ENCODE measurements at regions not wholly inside any gene's neighbourhood (a gene's known extent, or its start where the extent isn't known, plus 50 kb on each side); places are given as distances from the start of the nearest gene placed in this dataset.
A peak's percentile ranks its signal among the peaks of the same experiment; 100 is the strongest.

- no peak for DNase-seq (ENCODE audit: low spot score)
- H3K27me3 Mint-ChIP-seq (ENCODE audit: low read depth), result peaks cover 3% of the 10 kb centered on the region
- H3K4me1 Mint-ChIP-seq (ENCODE audit: low read depth), result no peaks in the 10 kb centered on the region
- no peaks in the 10 kb centered on the region for H3K36me3 Mint-ChIP-seq (ENCODE audit: low read depth)
- no peak overlapping the region for H3K27ac Mint-ChIP-seq (ENCODE audit: unreplicated experiment)
- no peaks in the 10 kb centered on the region for H3K9me3 Mint-ChIP-seq (ENCODE audit: low read depth)
- no peak overlapping the region for H3K4me3 Mint-ChIP-seq (ENCODE audit: unreplicated experiment)
- no peak for TF ChIP-seq CTCF (IDR thresholded peaks at IDR 0.05)
Measured at GRCh38 chr2:67039517-67040103, 357.5 kb upstream of the ETAA1 start.

- H3K9me3 Mint-ChIP-seq (ENCODE audit: low read depth), result no peaks in the 10 kb centered on the region
- H3K4me1 Mint-ChIP-seq (ENCODE audit: low read depth), result no peaks in the 10 kb centered on the region
- no peak for DNase-seq (ENCODE audit: low spot score)
- no peak overlapping the region for H3K27ac Mint-ChIP-seq (ENCODE audit: unreplicated experiment)
- no peak for TF ChIP-seq CTCF (IDR thresholded peaks at IDR 0.05)
- H3K4me3 Mint-ChIP-seq (ENCODE audit: unreplicated experiment), result no peak overlapping the region
- H3K36me3 Mint-ChIP-seq (ENCODE audit: low read depth), result no peaks in the 10 kb centered on the region
- peaks cover 3% of the 10 kb centered on the region for H3K27me3 Mint-ChIP-seq (ENCODE audit: low read depth)
Measured at GRCh38 chr2:67041051-67041450, 356.1 kb upstream of the ETAA1 start.

- no peak overlapping the region for H3K4me3 Mint-ChIP-seq (ENCODE audit: unreplicated experiment)
- no peak for TF ChIP-seq CTCF (IDR thresholded peaks at IDR 0.05)
Measured at GRCh38 chr2:67043781-67044478, 353.2 kb upstream of the ETAA1 start.

GRCh38 chr2:67046591-67046990, 350.5 kb upstream of the ETAA1 start:
- Mint-ChIP-seq H3K27ac (ENCODE audit: unreplicated experiment) (no peak overlapping the region), H3K9me3 (ENCODE audit: low read depth) (peaks cover 9% of the 10 kb centered on the region), H3K36me3 (ENCODE audit: low read depth) (no peaks in the 10 kb centered on the region), H3K27me3 (ENCODE audit: low read depth) (peaks cover 4% of the 10 kb centered on the region), H3K4me1 (ENCODE audit: low read depth) (no peaks in the 10 kb centered on the region), H3K4me3 (ENCODE audit: unreplicated experiment) (no peak overlapping the region)
- no peak for TF ChIP-seq CTCF (IDR thresholded peaks at IDR 0.05)
- no peak for DNase-seq (ENCODE audit: low spot score)

More at GRCh38 chr2:67043781-67044478, 353.2 kb upstream of the ETAA1 start:
- H3K27me3 Mint-ChIP-seq (ENCODE audit: low read depth), result peaks cover 3% of the 10 kb centered on the region
- H3K36me3 Mint-ChIP-seq (ENCODE audit: low read depth), result no peaks in the 10 kb centered on the region
- H3K9me3 Mint-ChIP-seq (ENCODE audit: low read depth), result peaks cover 2% of the 10 kb centered on the region
- no peaks in the 10 kb centered on the region for H3K4me1 Mint-ChIP-seq (ENCODE audit: low read depth)
- no peak overlapping the region for H3K27ac Mint-ChIP-seq (ENCODE audit: unreplicated experiment)
- no peak for DNase-seq (ENCODE audit: low spot score)

- Mint-ChIP-seq H3K27me3 (ENCODE audit: low read depth) (peaks cover 2% of the 10 kb centered on the region), H3K4me1 (ENCODE audit: low read depth) (no peaks in the 10 kb centered on the region), H3K36me3 (ENCODE audit: low read depth) (no peaks in the 10 kb centered on the region), H3K4me3 (ENCODE audit: unreplicated experiment) (no peak overlapping the region), H3K27ac (ENCODE audit: unreplicated experiment) (no peak overlapping the region), H3K9me3 (ENCODE audit: low read depth) (peaks cover 9% of the 10 kb centered on the region)
- peak; percentile 14 for TF ChIP-seq CTCF (IDR thresholded peaks at IDR 0.05)
- DNase-seq (ENCODE audit: low spot score), result no peak
Measured at GRCh38 chr2:67048314-67048713, 348.8 kb upstream of the ETAA1 start.

All from chondrocyte (in vitro differentiated cells).